Osteoblast (primary cell): ENCODE measurements at regions not wholly inside any gene's neighbourhood (a gene's known extent, or its start where the extent isn't known, plus 50 kb on each side); places are given as distances from the start of the nearest gene placed in this dataset.

Experiments
- DNase-seq: peaks from one replicate; pipeline ENCODE4 v3.0.0; 2011; ENCODE audit warnings: low spot score, mixed read lengths; ENCODE audit not compliant: insufficient read length; ENCODE audit errors: missing footprints
- H2AFZ ChIP-seq: 2 replicates; pipeline ENCODE4 v1.6.0; 2011; ENCODE audit warnings: mild to moderate bottlenecking, low read length
- H3K27ac ChIP-seq: 2 replicates; pipeline ENCODE4 v1.5.1; 2011; ENCODE audit warnings: mild to moderate bottlenecking, low read depth, low read length, moderate library complexity
- H3K27me3 ChIP-seq: 2 replicates; pipeline ENCODE4 v1.6.0; 2012; ENCODE audit warnings: mild to moderate bottlenecking, control low read depth, inconsistent platforms, low read length, moderate library complexity; ENCODE audit not compliant: insufficient read depth
- H3K36me3 ChIP-seq: 2 replicates; pipeline ENCODE4 v1.5.1; 2011; ENCODE audit warnings: mild to moderate bottlenecking, low read length, control low read depth, moderate library complexity; ENCODE audit not compliant: insufficient read depth
- H3K4me1 ChIP-seq: 2 replicates; pipeline ENCODE4 v1.5.1; 2011; ENCODE audit warnings: mild to moderate bottlenecking, low read length, control low read depth, moderate library complexity; ENCODE audit not compliant: insufficient read depth
- H3K4me2 ChIP-seq: 2 replicates; pipeline ENCODE4 v1.6.0; 2011; ENCODE audit warnings: mild to moderate bottlenecking, low read length; ENCODE audit not compliant: insufficient read depth
- H3K4me3 ChIP-seq: fragments of 200-600 bp; sonication (generic); 3 replicates; pipeline ENCODE4 v1.5.1; 2012; ENCODE audit warnings: mild to moderate bottlenecking, low read length, inconsistent platforms; ENCODE audit not compliant: insufficient read depth
- H3K79me2 ChIP-seq: 2 replicates; pipeline ENCODE4 v1.6.0; 2012; ENCODE audit warnings: mild to moderate bottlenecking, low read length, control low read depth, inconsistent platforms; ENCODE audit not compliant: insufficient read depth
- H3K9me3 ChIP-seq: 2 replicates; pipeline ENCODE4 v1.5.1; 2011; ENCODE audit warnings: low read depth, low read length, control low read depth
- H4K20me1 ChIP-seq: 2 replicates; pipeline ENCODE4 v1.6.0; 2012; ENCODE audit warnings: mild to moderate bottlenecking, low read length, control low read depth; ENCODE audit not compliant: insufficient read depth
- TF ChIP-seq, protein P1 (sequence below): IDR thresholded peaks from 2 replicates; pipeline ENCODE4 v1.5.1; 2011; ENCODE audit warnings: mild to moderate bottlenecking, low read depth, low read length, moderate library complexity; ENCODE audit errors: extremely low read depth

DNA sequence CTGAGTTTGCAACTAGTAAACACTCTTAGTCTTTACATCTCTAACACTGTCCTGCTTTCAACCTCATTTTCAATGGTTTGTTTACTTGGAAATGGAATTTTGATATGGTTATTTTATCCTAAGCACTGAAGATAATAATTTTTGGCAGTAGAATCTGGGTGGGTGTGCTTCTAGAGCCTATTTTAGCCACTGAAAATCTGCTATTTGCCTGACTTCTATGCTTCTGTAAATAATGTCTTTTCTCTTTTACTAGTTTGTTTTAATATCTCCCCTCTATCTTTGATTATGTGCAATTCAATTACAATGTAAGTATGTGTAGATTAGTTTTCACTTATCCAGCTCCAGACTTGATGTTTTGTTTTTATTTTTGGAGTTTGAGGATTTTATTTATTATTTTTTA is 197.5 kb downstream of the TUSC1 start:
- no peak for DNase-seq
- Histone ChIP-seq H3K4me3 (no peak overlapping the region), H3K4me1 (no peaks in the 10 kb centered on the region), H2AFZ (no peak overlapping the region), H4K20me1 (no peaks in the 10 kb centered on the region), H3K27me3 (no peaks in the 10 kb centered on the region), H3K79me2 (no peaks in the 10 kb centered on the region), H3K4me2 (no peak overlapping the region), H3K27ac (no peak overlapping the region), H3K9me3 (no peaks in the 10 kb centered on the region), H3K36me3 (no peaks in the 10 kb centered on the region)
- TF ChIP-seq, protein P1, sequence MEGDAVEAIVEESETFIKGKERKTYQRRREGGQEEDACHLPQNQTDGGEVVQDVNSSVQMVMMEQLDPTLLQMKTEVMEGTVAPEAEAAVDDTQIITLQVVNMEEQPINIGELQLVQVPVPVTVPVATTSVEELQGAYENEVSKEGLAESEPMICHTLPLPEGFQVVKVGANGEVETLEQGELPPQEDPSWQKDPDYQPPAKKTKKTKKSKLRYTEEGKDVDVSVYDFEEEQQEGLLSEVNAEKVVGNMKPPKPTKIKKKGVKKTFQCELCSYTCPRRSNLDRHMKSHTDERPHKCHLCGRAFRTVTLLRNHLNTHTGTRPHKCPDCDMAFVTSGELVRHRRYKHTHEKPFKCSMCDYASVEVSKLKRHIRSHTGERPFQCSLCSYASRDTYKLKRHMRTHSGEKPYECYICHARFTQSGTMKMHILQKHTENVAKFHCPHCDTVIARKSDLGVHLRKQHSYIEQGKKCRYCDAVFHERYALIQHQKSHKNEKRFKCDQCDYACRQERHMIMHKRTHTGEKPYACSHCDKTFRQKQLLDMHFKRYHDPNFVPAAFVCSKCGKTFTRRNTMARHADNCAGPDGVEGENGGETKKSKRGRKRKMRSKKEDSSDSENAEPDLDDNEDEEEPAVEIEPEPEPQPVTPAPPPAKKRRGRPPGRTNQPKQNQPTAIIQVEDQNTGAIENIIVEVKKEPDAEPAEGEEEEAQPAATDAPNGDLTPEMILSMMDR, result no peak

DNA sequence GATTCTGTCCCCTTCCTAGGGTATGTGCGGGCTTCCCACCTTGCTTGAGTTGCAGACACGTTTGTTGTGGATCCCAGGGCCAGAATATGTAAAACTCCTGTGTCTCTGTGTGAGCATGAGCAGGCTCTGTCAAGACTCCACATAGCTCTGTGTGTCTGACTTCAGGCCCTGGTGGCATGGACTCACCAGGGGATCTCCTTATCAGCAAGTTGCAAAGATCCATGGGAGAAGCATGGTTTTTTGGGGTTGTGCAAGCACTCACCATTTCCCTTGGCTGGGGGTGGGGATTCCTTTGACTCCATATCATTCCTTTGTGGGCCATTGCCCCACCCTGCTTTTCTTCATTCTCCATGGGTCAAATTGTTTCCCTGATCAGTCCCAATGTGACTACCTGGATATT is 205.6 kb downstream of the TUSC1 start:
- Histone ChIP-seq H4K20me1 (no peaks in the 10 kb centered on the region), H3K4me2 (no peak overlapping the region), H3K27me3 (no peaks in the 10 kb centered on the region), H2AFZ (no peak overlapping the region), H3K4me1 (no peaks in the 10 kb centered on the region), H3K27ac (no peak overlapping the region), H3K9me3 (peaks cover 4% of the 10 kb centered on the region), H3K4me3 (no peak overlapping the region), H3K79me2 (no peaks in the 10 kb centered on the region), H3K36me3 (no peaks in the 10 kb centered on the region)
- DNase-seq, result no peak
- TF ChIP-seq, protein P1, result no peak

DNA sequence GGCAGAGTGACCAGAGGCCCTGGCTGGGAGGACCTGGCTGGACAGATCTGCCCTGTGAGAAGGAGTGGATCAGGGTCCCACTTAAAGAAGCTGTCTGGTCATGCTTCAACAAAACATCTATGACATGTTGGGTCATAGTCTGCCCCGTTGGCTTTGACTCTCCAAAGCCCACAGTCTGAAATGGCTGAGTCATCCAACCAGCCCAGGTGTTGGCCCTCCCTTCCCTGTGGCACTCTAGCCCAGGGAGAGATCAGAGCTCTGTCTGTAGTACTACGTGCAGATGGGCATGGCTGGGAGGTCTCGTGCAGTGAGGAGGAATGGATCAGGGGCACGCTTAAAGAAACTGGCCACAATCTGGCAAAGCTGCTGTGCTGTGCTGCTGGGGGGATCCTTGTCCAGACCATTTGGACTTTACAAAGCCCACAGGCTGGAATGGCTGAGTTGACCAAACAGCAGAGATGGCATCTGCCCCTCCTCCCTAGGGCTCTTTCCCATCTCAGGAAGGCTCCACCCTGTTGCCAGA is 206.1 kb downstream of the TUSC1 start:
- no peak overlapping the region for H3K4me3 ChIP-seq
- TF ChIP-seq, protein P1, result no peak
- no peaks in the 10 kb centered on the region for H4K20me1 ChIP-seq
- DNase-seq, result no peak
- no peak overlapping the region for H3K4me2 ChIP-seq
- H3K27me3 ChIP-seq, result no peaks in the 10 kb centered on the region
- H3K36me3 ChIP-seq, result no peaks in the 10 kb centered on the region
- no peak overlapping the region for H3K27ac ChIP-seq
- H2AFZ ChIP-seq, result no peak overlapping the region
- H3K9me3 ChIP-seq, result peaks cover 4% of the 10 kb centered on the region
- no peaks in the 10 kb centered on the region for H3K79me2 ChIP-seq
- no peaks in the 10 kb centered on the region for H3K4me1 ChIP-seq

DNA sequence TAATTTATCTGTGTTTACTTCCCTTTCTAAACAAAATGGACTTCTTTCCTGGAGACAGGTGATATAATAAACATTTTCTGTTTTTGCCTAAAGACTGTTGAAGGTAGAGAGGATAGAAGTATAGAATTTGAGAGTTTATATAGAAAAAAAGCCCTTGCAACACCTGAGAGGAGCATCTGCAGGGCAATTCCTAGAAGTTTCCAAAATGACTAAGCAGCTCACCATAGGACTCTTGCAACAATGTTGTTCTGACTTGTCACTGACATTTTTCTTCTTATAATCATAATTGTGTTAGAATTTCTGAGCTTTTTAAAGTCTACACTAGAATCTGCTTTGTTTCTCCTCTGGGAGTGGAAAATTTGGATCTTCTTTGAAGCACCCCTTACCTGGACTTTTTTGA is 216.8 kb downstream of the TUSC1 start:
- Histone ChIP-seq H3K36me3 (no peaks in the 10 kb centered on the region), H2AFZ (no peak overlapping the region), H3K4me1 (no peaks in the 10 kb centered on the region), H3K79me2 (no peaks in the 10 kb centered on the region), H3K27me3 (no peaks in the 10 kb centered on the region), H3K27ac (no peak overlapping the region), H3K9me3 (no peaks in the 10 kb centered on the region), H3K4me2 (no peak overlapping the region), H4K20me1 (no peaks in the 10 kb centered on the region), H3K4me3 (no peak overlapping the region)
- DNase-seq, result no peak
- TF ChIP-seq, protein P1, result no peak
